ENCODE measurements at regions not wholly inside any gene's neighbourhood (a gene's known extent, or its start where the extent isn't known, plus 50 kb on each side); places are given as distances from the start of the nearest gene placed in this dataset.
A peak's percentile ranks its signal among the peaks of the same experiment; 100 is the strongest.

DNA sequence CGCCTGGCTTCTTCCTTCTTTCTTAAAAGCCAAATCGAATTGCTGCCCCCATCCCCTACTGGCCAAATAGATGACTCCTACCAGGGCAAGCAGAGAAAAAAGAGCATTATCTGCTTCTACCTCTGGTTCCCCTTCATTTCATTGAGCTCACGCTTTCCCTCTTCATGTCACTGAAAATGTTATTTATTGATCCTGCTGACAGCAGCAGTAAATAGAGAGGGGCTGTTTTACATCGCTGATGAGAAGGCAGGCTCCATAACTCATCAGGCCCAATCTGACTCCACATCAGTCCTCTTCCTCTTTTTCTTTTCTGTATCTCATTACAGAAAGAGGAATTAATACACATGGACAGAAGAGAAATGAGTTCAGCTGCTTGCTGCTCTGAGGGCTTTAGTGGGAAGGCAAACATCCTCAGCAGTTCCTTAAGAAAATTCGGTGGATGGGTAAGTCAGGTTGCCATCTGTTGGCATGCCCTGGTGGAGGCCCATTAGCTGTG, 904.1 kb downstream of the KCNMA1 start:
- DNase-seq: no peak

DNA sequence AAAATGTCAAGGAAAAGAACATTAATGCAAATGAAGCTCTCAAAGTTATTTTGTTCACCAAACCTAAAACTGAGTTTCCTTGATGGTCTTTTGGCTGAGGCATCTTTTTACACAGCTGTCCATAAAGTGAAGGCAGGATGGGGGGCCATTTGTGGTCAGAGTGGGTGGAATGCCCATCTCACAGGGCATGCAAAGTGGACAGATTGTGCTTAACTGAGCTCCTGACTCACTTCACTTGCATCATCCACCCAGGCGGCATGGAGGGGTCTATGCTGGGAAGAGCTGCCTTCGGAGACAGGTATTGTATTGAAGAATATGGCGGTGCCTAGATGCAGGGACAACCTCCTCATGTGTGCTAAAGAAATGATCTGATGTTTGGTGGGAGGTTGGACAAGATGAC, 905.3 kb downstream of the KCNMA1 start:
- no peak for DNase-seq

DNA sequence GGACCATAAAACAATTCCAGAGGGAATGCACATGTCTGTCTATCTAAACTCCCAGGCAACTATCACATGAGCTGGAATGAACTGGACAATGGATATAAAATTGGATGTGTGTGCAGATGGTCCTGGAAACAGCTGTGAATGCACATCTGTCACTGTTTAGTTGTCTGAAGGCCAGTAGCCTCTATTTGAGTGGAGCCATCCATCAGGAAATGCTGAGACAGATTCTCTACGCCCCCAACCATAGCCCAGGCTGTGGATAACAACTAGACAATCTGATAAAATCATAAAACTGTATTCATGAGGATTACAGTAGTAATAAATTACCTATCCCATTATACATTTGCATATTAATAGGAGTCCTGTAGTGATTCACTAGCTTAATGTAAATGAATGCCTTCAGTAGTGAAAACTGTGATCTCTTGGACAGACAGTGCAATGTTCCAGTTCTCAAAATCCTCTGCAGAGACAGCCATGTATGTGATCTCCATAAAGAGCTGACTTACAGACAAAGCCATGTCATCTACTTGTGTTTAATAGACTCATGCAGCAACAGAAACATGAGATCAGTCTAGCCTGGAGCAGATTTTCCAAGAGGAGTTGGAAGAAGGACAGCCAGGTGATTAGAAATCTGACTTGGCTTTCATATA, 907.6 kb downstream of the KCNMA1 start:
- DNase-seq: peak; percentile 58

DNA sequence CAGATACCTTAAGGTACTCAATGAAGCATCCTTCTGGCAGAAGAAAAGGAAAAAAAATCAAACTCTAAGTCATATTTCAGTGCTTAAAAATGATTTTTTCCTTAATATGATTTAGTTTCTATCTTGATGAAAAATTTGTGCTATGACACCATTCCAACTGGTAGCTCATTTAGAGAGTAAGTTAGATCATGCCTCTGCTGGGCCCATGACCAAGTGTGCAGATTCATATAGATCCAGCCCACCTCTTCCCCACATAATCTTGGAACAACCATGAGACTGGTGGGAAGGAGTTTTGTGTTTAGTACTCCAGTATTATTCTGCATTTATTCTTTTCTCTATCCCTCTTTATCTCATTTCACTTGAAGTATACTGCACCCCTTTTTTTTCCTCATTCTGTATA, 908.3 kb downstream of the KCNMA1 start:
- peak; percentile 9 for DNase-seq

DNA sequence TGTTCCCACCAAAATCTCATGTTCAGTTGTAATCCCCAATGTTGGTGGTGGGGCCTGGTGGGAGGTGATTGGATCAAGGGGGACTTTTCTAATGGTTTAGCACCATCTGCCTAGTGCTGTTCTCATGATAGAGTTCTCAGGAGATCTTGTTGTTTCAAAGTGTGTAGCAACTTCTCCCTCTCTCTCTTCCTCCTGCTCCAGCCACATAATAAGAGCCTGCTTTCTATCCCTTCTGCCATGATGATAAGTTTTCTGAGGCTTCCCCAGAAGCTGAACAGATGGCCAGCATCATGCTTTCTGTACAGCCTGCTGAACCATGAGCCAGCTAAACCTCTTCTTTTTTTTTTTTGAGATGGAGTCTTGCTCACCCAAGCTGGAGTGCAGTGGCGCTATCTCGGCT, 910.6 kb downstream of the KCNMA1 start:
- no peak for DNase-seq

DNA sequence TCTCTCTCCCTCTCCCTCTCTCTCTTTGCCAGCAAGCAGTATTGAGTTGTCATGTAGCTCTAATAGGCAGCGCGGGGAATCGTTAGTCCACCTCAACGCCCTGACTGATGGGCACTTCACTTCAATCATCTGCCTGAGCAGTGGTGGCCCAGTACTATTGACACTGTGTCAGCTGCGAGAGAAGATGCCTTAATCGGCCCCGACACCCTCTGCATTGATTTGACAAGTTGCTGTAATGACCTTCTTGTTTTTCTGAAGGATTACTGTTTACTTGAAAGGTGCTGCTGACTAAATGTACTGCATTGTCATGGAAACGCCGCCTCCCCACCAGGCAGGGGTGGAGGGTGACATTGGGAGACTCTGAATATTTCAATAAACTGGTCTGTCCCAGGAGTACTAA, 913.8 kb downstream of the KCNMA1 start:
- no peak for DNase-seq

DNA sequence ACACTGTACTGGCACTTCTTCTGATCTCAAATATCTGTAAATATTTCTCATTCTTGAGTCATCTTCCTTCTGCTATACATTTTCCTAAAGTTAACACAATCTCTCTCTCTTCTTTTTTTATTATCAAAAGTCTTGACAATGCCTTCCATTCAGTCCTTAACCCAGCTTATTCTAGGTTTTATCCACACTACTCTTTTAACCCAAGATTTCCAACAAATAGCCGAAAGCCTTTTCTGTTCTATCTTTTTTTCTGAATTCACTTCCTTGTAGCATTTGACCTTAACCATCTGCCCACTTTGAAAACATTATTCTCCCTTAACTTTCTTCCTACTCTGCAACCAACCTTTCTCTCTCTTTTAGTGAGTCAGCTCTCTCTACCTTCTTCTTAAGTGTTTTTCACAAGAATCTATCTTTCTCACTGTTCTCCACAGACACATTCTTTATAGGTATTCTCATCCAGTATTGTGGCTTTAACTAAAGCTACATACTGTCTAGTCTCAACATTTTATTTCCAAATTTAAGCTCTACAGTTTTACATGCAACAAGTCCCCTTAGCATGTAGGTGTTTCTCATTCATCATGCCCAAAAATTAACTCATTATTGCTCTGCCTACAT, 915.6 kb downstream of the KCNMA1 start:
- no peak for DNase-seq

DNA sequence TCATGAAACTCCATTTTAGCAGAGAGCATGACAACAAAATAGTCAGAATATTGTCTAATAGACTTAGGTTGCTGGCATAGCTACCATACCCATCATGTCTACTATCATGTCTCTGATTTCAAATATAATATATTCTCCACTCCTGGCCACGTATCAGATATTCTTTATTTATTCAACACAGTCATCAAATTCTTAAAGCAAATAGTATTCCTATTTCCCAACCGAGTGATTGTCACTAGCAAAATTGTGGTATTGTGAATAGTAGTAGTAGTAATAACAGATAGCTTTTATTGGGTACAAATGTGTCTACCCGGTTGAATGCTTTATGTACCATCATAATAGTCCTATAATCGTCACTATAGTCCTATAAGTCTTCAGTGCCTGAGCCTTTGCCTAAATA, 918.6 kb downstream of the KCNMA1 start:
- DNase-seq: no peak

DNA sequence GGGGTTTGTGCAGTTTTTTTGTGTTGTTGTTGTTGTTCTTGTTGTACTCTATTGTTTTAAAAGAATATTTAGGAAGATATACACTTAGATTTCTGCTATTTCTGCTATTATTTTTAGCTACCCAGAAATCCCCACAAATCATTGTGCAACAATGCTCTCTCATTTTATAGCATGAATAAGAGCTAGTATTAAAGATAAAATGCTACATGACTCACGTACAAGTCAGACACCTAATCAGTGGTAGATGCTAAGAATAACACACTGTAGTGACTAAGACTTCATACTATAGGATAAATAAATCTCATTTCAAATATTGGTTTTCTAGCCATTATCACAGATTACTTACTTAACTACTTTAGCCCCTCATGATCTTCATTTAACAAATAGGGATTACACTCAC, 920.5 kb downstream of the KCNMA1 start:
- DNase-seq: no peak

DNA sequence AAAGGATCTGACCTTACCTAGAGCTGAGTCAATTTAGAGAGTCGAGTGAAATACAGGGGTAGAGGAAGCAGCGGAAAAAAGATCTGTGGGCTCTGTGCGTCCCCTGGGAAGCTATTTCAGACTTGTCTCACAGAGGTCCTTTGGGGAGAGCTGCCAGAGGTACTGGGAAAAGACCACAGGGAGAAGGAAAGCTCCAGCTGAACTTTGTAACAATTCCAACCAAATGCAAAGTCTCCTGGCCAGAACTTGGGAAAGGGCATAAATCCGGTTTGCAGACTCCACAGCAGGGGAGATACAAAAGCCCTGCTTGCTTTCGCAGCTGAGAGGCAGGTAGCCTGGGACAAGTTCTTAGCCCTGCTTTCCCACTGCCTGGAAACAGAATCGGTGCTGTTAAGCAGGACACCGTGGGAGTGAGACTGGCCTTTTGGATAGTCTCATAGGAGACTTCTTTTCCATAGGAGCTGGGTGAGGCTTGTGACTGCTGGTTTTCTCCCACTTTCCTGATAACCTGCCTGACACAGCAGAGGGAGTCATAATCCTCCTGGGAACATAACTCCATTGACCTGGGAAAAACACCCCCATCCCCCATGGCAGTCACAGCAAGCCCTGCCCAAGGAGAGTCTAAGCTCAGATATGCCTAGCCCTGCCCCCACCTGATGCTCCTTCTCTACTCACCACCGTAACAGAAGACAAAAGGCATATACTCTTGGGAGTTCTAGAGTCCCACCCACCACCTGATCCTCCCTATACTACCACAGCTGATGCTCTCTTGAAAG, 926.2 kb downstream of the KCNMA1 start:
- DNase-seq: no peak

DNA sequence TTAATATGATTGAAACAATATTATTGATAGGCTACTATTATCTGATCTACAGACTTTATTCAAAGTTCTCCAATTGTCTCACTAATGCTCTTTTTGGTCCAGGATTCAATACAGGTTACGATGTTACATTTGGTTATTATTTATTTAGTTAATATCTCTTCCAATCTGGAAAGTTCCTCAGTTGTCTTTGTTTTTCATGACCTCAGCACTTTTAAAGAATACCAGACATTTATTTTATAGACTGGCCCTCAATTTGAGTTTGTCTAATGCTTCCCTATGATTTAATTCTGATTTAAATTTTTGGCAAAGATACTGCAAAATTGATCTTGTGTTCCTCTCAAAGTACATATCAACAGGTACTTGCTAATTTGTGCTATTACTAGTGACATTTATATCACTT, 937.4 kb downstream of the KCNMA1 start:
- no peak for DNase-seq

DNA sequence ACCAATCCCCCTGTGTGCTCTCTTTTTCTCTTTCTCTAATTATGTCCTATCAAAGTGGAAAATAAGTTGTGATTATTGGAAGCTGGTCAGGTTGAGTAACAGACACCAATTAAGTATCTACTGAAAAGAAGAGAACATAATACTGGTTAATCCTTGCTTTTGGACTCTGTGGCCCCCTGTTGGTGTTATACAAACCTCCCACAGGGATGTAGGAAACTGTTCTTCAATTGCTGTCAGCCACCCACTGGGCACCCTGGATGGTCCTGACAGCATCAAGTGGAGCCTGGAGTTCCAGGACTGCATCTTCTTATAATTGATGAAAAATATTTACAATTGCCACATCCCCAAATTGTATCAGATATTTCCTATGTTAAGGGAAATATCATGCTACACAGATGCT, 939.7 kb downstream of the KCNMA1 start:
- no peak for DNase-seq

DNA sequence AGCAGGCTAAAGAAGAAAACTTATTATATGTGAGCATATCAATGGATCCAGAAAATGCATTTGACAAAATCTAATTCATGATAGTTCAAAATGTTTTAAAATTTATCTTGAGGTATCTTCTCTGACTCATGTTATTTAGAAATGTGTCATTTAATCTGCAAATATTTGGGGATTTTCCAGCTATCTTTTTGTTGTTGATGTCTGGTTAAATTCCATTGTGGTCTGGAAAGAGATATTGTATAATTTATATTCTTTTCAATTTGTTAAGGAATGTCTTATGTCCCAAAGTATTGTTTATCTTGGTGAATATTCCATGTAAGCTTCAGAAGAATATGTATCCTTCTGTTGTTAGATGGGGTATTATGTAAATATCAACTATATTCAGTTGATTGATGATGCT, 942.5 kb downstream of the KCNMA1 start:
- DNase-seq: no peak

DNA sequence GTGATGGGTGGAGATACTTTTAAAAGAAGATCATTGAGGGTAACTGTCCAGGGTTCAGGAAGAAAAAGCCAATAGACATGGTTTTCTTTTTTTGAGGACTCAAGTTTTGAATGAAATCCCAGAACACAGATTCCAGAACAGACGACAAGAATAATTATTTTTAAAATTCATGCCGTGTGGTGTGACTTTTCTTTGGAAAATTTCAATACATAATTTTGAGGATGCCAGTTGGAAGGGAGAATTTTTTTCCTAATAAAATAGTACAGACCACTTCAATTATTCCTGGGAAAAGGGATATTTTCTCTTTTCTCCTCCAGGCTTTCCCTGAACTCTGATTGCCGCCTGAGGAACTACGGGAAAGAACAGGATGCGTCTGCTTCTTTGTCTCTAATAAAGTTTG, 951.4 kb downstream of the KCNMA1 start:
- peak; percentile 21 for DNase-seq

DNA sequence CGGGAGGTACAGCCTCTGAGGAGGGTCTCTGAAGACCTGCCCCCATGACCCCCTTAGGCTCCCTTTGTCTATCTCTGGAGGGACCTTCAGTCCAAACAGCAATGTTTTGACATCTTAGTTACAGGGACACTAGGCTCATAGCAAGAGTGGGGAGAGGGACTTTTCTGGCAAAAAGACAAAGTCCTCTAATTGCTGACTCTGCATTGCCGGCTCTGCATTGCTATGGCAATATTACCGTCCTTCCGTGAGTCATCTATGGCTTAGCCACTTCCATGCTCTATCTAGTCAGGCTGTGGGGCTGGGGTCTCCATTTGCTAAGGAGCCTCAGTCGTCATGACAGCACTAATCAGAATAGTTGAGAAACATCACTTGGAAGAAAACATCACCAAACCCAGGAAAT, 952.6 kb downstream of the KCNMA1 start:
- DNase-seq: no peak

DNA sequence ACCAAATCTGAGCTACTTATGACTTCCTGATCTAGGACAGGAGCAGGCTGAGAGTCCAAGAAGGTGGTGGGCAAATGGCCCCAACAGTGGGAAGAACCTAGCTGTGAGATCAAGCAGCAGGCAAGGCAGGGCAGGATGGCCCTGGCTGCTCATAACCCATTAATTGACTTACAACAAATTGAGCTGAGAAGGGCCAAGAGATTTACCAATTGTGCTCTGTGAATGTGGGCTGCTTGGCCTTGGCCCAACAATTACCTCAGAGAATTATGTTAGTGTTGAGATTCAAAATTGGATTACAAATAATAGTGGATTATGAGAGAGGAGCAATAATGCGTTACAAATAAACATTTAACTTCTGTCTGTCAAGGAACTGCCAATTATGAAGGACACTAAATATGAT, 956.5 kb downstream of the KCNMA1 start:
- DNase-seq: no peak

DNA sequence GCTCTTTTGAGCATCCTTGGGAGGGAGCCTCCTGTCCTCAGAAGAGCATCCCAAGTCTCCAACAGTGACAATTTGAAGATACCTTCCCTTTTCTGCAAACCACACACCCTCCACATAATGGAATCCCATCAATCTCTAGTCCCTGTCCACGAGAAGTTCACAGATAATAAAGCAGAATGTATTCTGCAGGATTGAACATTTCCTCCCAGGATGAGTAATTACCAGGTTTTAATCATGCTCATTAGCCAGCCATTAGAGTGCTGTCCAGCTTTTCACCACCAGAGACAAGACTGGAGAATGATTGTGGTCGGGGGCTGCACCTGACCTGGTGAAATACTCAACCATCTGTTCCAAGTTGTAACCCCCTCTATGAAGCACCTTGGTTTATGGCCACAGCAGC, 958.6 kb downstream of the KCNMA1 start:
- no peak for DNase-seq

DNA sequence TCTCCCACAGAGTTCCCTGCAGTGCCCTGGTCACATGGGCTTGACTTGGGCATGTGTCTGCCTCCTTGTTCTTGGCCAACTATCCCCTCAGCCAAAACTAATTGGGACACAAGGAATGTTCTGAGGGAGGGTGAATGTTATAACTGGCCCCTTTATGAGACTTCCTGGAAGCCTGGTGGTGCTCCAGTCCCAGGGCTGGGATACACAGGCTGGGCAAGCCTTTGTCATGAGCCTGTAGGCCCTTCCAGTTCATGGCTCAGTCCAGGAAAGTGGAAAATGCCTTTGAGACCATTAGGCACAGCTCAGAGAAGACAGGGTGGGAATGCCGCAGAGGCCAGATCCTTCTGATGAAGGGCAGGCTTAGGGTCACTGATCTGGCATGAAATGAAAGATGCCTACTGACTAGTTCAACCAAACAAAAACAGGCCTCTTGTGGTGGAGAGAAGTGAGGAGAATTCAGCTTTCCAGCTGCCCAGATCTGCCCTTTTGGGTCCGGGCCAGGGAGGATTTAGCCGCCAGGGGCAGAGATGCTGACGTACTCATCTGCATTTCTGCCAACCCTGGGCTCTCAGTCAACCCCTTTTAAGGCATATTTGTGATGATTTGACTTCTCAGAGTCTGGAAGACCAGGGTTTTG, 961.5 kb downstream of the KCNMA1 start:
- peak; percentile 60 for DNase-seq

DNA sequence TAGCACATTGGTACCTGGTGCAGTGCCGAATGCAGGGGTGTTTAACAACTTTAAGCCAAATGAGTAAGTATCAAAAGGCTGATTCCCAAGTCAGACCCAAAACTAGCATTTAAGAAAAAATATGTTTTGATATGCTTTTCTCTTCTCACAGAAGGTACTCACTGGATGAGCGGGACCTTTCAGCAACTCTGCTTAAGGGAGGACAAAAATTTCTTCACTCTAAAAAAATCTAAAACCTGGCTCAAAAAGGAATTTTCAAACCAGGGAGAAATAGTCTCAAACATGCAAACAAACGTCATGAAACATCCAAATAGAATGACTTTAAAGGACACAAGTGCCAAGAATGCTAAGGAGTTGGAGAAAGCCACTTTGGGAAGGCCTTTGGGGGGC, 962.1 kb downstream of the KCNMA1 start:
- no peak for DNase-seq

DNA sequence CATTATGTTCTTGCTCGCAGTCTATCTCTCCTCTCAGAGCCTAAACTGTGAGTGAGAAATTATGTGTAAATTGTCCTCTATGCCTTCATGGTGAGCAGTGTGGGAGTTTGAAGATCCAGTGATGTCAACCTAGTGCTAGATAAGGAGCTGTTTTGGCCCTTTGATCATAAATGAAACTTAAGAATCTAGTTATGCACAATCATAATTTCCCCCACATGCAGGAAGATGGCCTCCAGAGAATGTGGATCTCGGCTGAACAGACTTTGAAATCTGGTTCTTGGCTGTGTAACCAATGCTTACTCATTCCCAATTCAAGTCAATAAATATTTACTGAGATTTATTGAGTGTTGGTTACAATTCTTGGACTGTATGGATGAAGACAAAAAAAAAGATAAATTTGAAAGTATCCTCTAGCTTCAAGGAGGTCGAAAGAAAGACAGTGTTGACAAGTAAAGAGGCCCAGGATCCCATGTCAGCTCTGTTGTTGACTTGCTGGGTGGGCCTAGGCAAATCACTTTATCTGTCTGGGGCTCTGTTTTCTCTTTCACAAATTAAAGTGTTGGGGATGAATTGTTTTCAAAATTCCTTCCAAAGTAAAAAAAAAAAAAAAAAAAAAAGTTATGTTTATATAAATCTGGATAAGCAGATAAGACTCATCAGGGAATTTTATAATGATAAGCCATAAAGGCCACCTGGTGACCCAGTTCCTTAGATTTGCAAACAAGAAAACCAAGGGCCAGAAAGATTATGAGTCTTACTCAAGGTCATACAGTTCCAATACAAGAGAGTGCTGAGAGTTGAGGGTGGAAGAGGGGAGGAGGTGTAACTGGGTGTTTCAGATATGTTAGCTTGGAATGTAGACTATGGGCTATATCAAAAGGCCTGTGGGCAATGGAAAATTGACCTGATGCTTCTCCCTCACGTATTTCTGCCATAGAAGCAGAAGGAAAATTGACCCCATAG, 969.9 kb downstream of the KCNMA1 start:
- DNase-seq: peak; percentile 42

DNA sequence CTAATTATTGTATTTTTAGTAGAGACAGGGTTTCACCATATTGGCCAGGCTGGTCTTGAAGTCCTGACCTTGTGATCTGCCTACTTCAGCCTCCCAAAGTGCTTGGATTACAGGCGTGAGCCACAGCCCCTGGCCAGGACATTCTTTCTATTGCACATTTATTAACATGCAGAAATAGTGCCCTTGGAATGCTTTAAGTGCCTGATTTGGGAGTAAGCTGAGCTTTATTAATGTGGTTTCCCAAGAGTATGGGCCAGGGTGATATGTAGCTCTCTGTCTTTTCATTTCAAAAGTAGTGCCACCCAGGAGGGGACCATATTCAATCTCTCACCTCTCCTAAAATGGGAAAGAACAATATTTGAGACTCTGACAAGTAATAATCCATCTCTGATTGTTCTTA, 970.7 kb downstream of the KCNMA1 start:
- no peak for DNase-seq

DNA sequence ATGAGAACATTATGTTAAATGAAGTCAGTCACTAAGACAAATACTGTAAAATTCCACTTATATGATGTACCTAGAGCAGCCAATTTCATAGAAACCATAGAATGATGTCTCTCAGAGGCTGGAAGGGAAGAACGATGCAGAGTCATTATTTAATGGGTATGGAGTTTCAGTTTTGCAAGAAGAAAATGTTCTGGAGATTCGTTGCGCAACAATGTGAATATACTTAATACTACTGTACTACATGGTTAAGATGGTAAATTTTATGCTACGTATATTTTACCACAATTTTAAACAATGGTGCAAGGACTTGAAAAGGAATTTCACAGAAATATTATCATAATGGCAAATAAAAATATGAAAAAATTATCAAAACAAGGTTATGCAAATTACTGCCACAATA, 972.6 kb downstream of the KCNMA1 start:
- no peak for DNase-seq
